ENCODE measurements at regions not wholly inside any gene's neighbourhood (a gene's known extent, or its start where the extent isn't known, plus 50 kb on each side); places are given as distances from the start of the nearest gene placed in this dataset.

DNA sequence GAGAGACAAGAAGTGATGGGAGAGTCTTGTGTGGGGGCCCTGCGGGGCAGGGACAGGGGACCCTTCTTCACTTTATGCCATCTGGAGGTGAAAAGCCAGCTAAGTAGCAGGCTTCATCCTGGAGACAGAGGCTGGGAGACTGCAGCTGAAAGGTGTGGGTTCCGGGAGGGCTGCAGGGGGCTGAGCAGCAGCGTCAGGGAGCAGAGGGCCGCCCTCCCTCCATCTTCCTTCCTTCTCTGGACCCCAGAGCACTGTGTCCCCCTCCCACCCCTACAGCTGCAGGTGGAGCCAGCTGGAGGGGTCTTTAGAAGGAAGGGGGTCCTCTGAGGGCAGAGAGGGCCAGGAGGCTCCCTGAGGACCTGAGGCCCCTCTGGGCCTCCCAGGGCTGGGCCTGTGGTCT is 96.6 kb downstream of the WTIP start:
- TF ChIP-seq CTCF (IDR thresholded peaks at IDR 0.05) (no peak), POLR2A (IDR thresholded peaks at IDR 0.05) (no peak)

All from stomach (tissue), 4 donors.